ENCODE measurements at regions not wholly inside any gene's neighbourhood (a gene's known extent, or its start where the extent isn't known, plus 50 kb on each side); places are given as distances from the start of the nearest gene placed in this dataset.
A peak's percentile ranks its signal among the peaks of the same experiment; 100 is the strongest.
"Not testable (repeated sequence)": the region's sequence is repeated elsewhere in the genome, so short reads cannot be mapped to it uniquely, and the experiment has no call there.

DNA sequence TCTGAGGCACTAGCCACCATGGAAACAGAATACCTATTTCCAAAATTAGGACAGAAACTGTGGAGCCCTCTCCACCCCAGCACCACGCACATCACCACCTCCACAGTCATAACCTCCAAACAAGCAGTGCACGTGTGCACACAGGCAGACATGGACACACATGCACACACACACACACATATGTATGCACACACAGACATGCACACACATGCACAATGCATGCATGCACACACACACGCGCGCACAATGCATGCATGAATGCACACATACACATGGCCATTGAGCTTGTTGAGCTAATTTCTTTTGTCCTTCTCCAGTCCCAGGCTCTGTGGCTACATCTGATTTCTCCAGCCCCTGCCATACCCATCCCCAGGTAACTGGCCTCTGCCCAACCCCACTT lies 161.6 kb upstream of the EPB41L3 start:
- no peak for DNase-seq (ENCODE audit: unreplicated experiment)
- ChIA-PET CTCF (no interaction called here), POLR2A (no interaction called here)
- Mint-ChIP-seq H3K27me3 (ENCODE audit: insufficient read depth, unreplicated experiment) (peaks cover 10% of the 10 kb centered on the region), H3K36me3 (ENCODE audit: insufficient read depth, unreplicated experiment) (no peaks in the 10 kb centered on the region), H3K27ac (ENCODE audit: low read depth, unreplicated experiment) (no peak overlapping the region), H3K9me3 (ENCODE audit: unreplicated experiment) (peaks cover 7% of the 10 kb centered on the region), H3K4me3 (ENCODE audit: unreplicated experiment) (no peak overlapping the region), H3K4me1 (ENCODE audit: insufficient read depth, unreplicated experiment) (no peaks in the 10 kb centered on the region)
- intact Hi-C loops (cut with micrococcal nuclease), result no loop called here
- TF ChIP-seq, protein P1, sequence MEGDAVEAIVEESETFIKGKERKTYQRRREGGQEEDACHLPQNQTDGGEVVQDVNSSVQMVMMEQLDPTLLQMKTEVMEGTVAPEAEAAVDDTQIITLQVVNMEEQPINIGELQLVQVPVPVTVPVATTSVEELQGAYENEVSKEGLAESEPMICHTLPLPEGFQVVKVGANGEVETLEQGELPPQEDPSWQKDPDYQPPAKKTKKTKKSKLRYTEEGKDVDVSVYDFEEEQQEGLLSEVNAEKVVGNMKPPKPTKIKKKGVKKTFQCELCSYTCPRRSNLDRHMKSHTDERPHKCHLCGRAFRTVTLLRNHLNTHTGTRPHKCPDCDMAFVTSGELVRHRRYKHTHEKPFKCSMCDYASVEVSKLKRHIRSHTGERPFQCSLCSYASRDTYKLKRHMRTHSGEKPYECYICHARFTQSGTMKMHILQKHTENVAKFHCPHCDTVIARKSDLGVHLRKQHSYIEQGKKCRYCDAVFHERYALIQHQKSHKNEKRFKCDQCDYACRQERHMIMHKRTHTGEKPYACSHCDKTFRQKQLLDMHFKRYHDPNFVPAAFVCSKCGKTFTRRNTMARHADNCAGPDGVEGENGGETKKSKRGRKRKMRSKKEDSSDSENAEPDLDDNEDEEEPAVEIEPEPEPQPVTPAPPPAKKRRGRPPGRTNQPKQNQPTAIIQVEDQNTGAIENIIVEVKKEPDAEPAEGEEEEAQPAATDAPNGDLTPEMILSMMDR (IDR thresholded peaks at IDR 0.05; ENCODE audit: unreplicated experiment), result no peak
- no TSS peak for BruUV-seq (replicated peaks)

GRCh38 chr18:5704847-5705246 lies 161.1 kb upstream of the EPB41L3 start:
- ChIA-PET POLR2A (no interaction called here), CTCF (no interaction called here)
- H3K36me3 Mint-ChIP-seq (ENCODE audit: insufficient read depth, unreplicated experiment), result no peaks in the 10 kb centered on the region
- H3K27me3 Mint-ChIP-seq (ENCODE audit: insufficient read depth, unreplicated experiment), result peaks cover 10% of the 10 kb centered on the region
- peaks cover 7% of the 10 kb centered on the region for H3K9me3 Mint-ChIP-seq (ENCODE audit: unreplicated experiment)
- TF ChIP-seq, protein P1 (IDR thresholded peaks at IDR 0.05; ENCODE audit: unreplicated experiment), result no peak
- DNase-seq (ENCODE audit: unreplicated experiment), result no peak
- intact Hi-C loops (cut with micrococcal nuclease), result no loop called here
- H3K4me3 Mint-ChIP-seq (ENCODE audit: unreplicated experiment), result no peak overlapping the region
- no TSS peak for BruUV-seq (replicated peaks)
- H3K4me1 Mint-ChIP-seq (ENCODE audit: insufficient read depth, unreplicated experiment), result no peaks in the 10 kb centered on the region
- H3K27ac Mint-ChIP-seq (ENCODE audit: low read depth, unreplicated experiment), result no peak overlapping the region

DNA sequence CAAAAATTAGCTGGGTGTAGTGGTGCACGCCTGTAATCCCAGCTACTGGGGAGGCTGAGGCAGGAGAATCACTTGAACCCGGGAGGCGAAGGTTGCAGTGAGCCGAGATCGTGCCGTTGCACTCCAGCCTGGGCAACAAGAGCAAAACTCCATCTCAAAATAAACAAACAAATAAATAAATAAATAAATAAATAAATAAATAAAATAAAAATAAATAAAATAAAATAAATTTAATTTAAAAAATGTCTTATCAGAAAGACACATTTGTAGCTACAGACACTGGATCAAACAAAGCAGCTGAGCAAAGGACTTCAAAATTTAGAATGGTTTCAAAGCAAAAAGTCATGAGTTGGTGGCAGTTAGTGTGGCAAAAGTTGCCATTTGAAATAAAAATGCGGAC lies 158.2 kb upstream of the EPB41L3 start:
- CTCF ChIA-PET, result interaction anchor here (0.7 kb wide), 2 partner anchors 15 to 1475 kb away, joined by 3 read pairs; no protein-coding TSS in a partner anchor
- intact Hi-C loops (cut with micrococcal nuclease); BruUV-seq (replicated peaks); H3K36me3 Mint-ChIP-seq (ENCODE audit: insufficient read depth, unreplicated experiment); H3K9me3 Mint-ChIP-seq (ENCODE audit: unreplicated experiment); DNase-seq (ENCODE audit: unreplicated experiment); H3K4me3 Mint-ChIP-seq (ENCODE audit: unreplicated experiment); H3K27me3 Mint-ChIP-seq (ENCODE audit: insufficient read depth, unreplicated experiment); H3K4me1 Mint-ChIP-seq (ENCODE audit: insufficient read depth, unreplicated experiment); H3K27ac Mint-ChIP-seq (ENCODE audit: low read depth, unreplicated experiment): not testable (repeated sequence)
- POLR2A ChIA-PET, result interaction anchor here (0.6 kb wide), 1 partner anchor 126 kb away, joined by 3 read pairs; no protein-coding TSS in a partner anchor

GRCh38 chr18:5693699-5694294 lies 150.0 kb upstream of the EPB41L3 start:
- Mint-ChIP-seq H3K27ac (ENCODE audit: low read depth, unreplicated experiment) (no peak overlapping the region), H3K4me3 (ENCODE audit: unreplicated experiment) (no peak overlapping the region), H3K36me3 (ENCODE audit: insufficient read depth, unreplicated experiment) (no peaks in the 10 kb centered on the region), H3K4me1 (ENCODE audit: insufficient read depth, unreplicated experiment) (peaks cover 6% of the 10 kb centered on the region), H3K9me3 (ENCODE audit: unreplicated experiment) (peaks cover 13% of the 10 kb centered on the region), H3K27me3 (ENCODE audit: insufficient read depth, unreplicated experiment) (no peaks in the 10 kb centered on the region)
- intact Hi-C loops (cut with micrococcal nuclease), result no loop called here
- no TSS peak for BruUV-seq (replicated peaks)
- DNase-seq (ENCODE audit: unreplicated experiment), result peak; percentile 12
- TF ChIP-seq, protein P1 (IDR thresholded peaks at IDR 0.05; ENCODE audit: unreplicated experiment), result no peak
- CTCF ChIA-PET, result no interaction called here
- POLR2A ChIA-PET, result no interaction called here
